ENCODE measurements at regions not wholly inside any gene's neighbourhood (a gene's known extent, or its start where the extent isn't known, plus 50 kb on each side); places are given as distances from the start of the nearest gene placed in this dataset.
"Not testable (repeated sequence)": the region's sequence is repeated elsewhere in the genome, so short reads cannot be mapped to it uniquely, and the experiment has no call there.

- no peak for DNase-seq
Observed at GRCh38 chr6:76495909-76496308, 423.4 kb upstream of the IMPG1 start.

GRCh38 chr6:76491376-76491775 lies 418.9 kb upstream of the IMPG1 start:
- DNase-seq, result not testable (repeated sequence)

- DNase-seq, result no peak
Observed at GRCh38 chr6:76490456-76490855, 418.0 kb upstream of the IMPG1 start.

- DNase-seq, result no peak
Observed at GRCh38 chr6:76481101-76481500, 408.6 kb upstream of the IMPG1 start.

GRCh38 chr6:76472858-76473257 lies 400.4 kb upstream of the IMPG1 start:
- no peak for DNase-seq

- no peak for DNase-seq
Observed at GRCh38 chr6:76466286-76466685, 393.8 kb upstream of the IMPG1 start.

- peak; percentile 17 to 48 for DNase-seq
Observed at GRCh38 chr6:76465410-76465809, 392.9 kb upstream of the IMPG1 start.

GRCh38 chr6:76453270-76453669 lies 380.8 kb upstream of the IMPG1 start:
- DNase-seq, result no peak

GRCh38 chr6:76451926-76452709 lies 379.7 kb upstream of the IMPG1 start:
- no peak for DNase-seq

GRCh38 chr6:76448109-76448508 lies 375.6 kb upstream of the IMPG1 start:
- no peak for DNase-seq

- no peak for DNase-seq
Observed at GRCh38 chr6:76441875-76442274, 369.4 kb upstream of the IMPG1 start.

GRCh38 chr6:76439811-76440210 lies 367.3 kb upstream of the IMPG1 start:
- no peak for DNase-seq

- no peak for DNase-seq
Observed at GRCh38 chr6:76438768-76439167, 366.3 kb upstream of the IMPG1 start.

- DNase-seq, result peak; percentile 84 to 89
Observed at GRCh38 chr6:76435174-76435573, 362.7 kb upstream of the IMPG1 start.

GRCh38 chr6:76422511-76423213 lies 350.2 kb upstream of the IMPG1 start:
- no peak for DNase-seq

GRCh38 chr6:76420094-76420493 lies 347.6 kb upstream of the IMPG1 start:
- no peak for DNase-seq

- no peak for DNase-seq
Observed at GRCh38 chr6:76418560-76419223, 346.2 kb upstream of the IMPG1 start.

- DNase-seq, result no peak
Observed at GRCh38 chr6:76416821-76417605, 344.6 kb upstream of the IMPG1 start.

GRCh38 chr6:76403064-76403463 lies 330.6 kb upstream of the IMPG1 start:
- DNase-seq, result no peak

GRCh38 chr6:76397966-76398365 lies 325.5 kb upstream of the IMPG1 start:
- DNase-seq, result no peak

GRCh38 chr6:76382201-76382600 lies 309.7 kb upstream of the IMPG1 start:
- DNase-seq, result no peak

GRCh38 chr6:76381612-76382011 lies 309.1 kb upstream of the IMPG1 start:
- no peak for DNase-seq

GRCh38 chr6:76351275-76351674 lies 278.8 kb upstream of the IMPG1 start:
- DNase-seq, result peak in 1 of 2 experiments; percentile 9

Data from Kasumi-1 (cell line).